ENCODE measurements at regions not wholly inside any gene's neighbourhood (a gene's known extent, or its start where the extent isn't known, plus 50 kb on each side); places are given as distances from the start of the nearest gene placed in this dataset.

GRCh38 chr15:91564631-91565030, 288.9 kb upstream of the SLCO3A1 start:
- ChIA-PET POLR2A (no interaction called here), CTCF (no interaction called here)
- H3K4me1 Mint-ChIP-seq: no peaks in the 10 kb centered on the region
- no peak overlapping the region for H3K27ac Mint-ChIP-seq
- H3K36me3 Mint-ChIP-seq (ENCODE audit: low read depth): no peaks in the 10 kb centered on the region
- no peaks in the 10 kb centered on the region for H3K27me3 Mint-ChIP-seq
- DNase-seq: no peak
- H3K9me3 Mint-ChIP-seq: no peaks in the 10 kb centered on the region
- no peak for ATAC-seq (ENCODE audit: low read depth)
- no peak for TF ChIP-seq CTCF (IDR thresholded peaks at IDR 0.05)
- H3K4me3 Mint-ChIP-seq: no peak overlapping the region
- intact Hi-C loops (cut with micrococcal nuclease): no loop called here

- intact Hi-C loops (cut with micrococcal nuclease): no loop called here
- Mint-ChIP-seq H3K4me3 (no peak overlapping the region), H3K4me1 (no peaks in the 10 kb centered on the region), H3K9me3 (no peaks in the 10 kb centered on the region), H3K36me3 (ENCODE audit: low read depth) (no peaks in the 10 kb centered on the region), H3K27me3 (no peaks in the 10 kb centered on the region), H3K27ac (no peak overlapping the region)
- no peak for TF ChIP-seq CTCF (IDR thresholded peaks at IDR 0.05)
- POLR2A ChIA-PET: no interaction called here
- CTCF ChIA-PET: no interaction called here
- DNase-seq (no peak), ATAC-seq (ENCODE audit: low read depth) (no peak)
These were observed 287.4 kb upstream of the SLCO3A1 start for GRCh38 chr15:91566141-91566540.

GRCh38 chr15:91568036-91568435, 285.5 kb upstream of the SLCO3A1 start:
- DNase-seq (no peak), ATAC-seq (ENCODE audit: low read depth) (no peak)
- ChIA-PET CTCF (no interaction called here), POLR2A (no interaction called here)
- Mint-ChIP-seq H3K4me1 (no peaks in the 10 kb centered on the region), H3K27ac (no peak overlapping the region), H3K4me3 (no peak overlapping the region), H3K27me3 (no peaks in the 10 kb centered on the region), H3K36me3 (ENCODE audit: low read depth) (no peaks in the 10 kb centered on the region), H3K9me3 (no peaks in the 10 kb centered on the region)
- no peak for TF ChIP-seq CTCF (IDR thresholded peaks at IDR 0.05)
- intact Hi-C loops (cut with micrococcal nuclease): no loop called here

- ATAC-seq (ENCODE audit: low read depth) (no peak), DNase-seq (no peak)
- intact Hi-C loops (cut with micrococcal nuclease): no loop called here
- Mint-ChIP-seq H3K27ac (no peak overlapping the region), H3K4me1 (no peaks in the 10 kb centered on the region), H3K4me3 (no peak overlapping the region), H3K36me3 (ENCODE audit: low read depth) (no peaks in the 10 kb centered on the region), H3K27me3 (peaks cover 1% of the 10 kb centered on the region), H3K9me3 (no peaks in the 10 kb centered on the region)
- CTCF ChIA-PET: no interaction called here
- no peak for TF ChIP-seq CTCF (IDR thresholded peaks at IDR 0.05)
- POLR2A ChIA-PET: no interaction called here
These were observed 281.4 kb upstream of the SLCO3A1 start for GRCh38 chr15:91572110-91572509.

- peaks cover 3% of the 10 kb centered on the region for H3K9me3 Mint-ChIP-seq
- no peak overlapping the region for H3K4me3 Mint-ChIP-seq
- intact Hi-C loops (cut with micrococcal nuclease): no loop called here
- ChIA-PET CTCF (no interaction called here), POLR2A (no interaction called here)
- H3K36me3 Mint-ChIP-seq (ENCODE audit: low read depth): no peaks in the 10 kb centered on the region
- H3K4me1 Mint-ChIP-seq: no peaks in the 10 kb centered on the region
- ATAC-seq (ENCODE audit: low read depth) (no peak), DNase-seq (no peak)
- no peak overlapping the region for H3K27ac Mint-ChIP-seq
- TF ChIP-seq CTCF (IDR thresholded peaks at IDR 0.05): no peak
- H3K27me3 Mint-ChIP-seq: peaks cover 1% of the 10 kb centered on the region
These were observed 277.4 kb upstream of the SLCO3A1 start for GRCh38 chr15:91576096-91576495.
